ENCODE measurements at regions not wholly inside any gene's neighbourhood (a gene's known extent, or its start where the extent isn't known, plus 50 kb on each side); places are given as distances from the start of the nearest gene placed in this dataset.

DNA sequence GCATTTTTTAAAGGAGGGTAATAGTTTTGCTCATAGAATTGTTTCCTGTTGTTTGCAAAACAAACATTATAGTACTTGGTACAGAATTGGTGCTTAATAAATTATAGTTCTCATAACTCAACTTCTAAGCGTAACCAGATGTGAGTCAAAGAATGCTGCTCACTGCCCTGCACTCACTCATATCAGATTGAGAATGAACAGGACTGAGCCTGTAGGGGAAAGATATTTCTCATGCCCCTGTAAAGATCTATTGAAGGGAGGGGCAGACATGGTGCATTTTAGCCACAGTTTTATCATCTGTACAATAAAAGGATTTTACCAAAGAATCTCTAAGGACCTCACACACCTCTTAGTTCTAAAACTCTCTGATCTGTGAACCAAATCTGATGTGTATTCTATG, 358.5 kb downstream of the SEC16B start:
- no peaks in the 10 kb centered on the region for H3K36me3 ChIP-seq
- intact Hi-C loops (cut with DNase I), result no loop called here
- no peak overlapping the region for H3K4me3 ChIP-seq
- no peak for TF ChIP-seq POLR2A (IDR thresholded peaks at IDR 0.05)
- TF ChIP-seq, protein P1, sequence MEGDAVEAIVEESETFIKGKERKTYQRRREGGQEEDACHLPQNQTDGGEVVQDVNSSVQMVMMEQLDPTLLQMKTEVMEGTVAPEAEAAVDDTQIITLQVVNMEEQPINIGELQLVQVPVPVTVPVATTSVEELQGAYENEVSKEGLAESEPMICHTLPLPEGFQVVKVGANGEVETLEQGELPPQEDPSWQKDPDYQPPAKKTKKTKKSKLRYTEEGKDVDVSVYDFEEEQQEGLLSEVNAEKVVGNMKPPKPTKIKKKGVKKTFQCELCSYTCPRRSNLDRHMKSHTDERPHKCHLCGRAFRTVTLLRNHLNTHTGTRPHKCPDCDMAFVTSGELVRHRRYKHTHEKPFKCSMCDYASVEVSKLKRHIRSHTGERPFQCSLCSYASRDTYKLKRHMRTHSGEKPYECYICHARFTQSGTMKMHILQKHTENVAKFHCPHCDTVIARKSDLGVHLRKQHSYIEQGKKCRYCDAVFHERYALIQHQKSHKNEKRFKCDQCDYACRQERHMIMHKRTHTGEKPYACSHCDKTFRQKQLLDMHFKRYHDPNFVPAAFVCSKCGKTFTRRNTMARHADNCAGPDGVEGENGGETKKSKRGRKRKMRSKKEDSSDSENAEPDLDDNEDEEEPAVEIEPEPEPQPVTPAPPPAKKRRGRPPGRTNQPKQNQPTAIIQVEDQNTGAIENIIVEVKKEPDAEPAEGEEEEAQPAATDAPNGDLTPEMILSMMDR (IDR thresholded peaks at IDR 0.05), result no peak
- TF ChIP-seq POLR2AphosphoS5 (IDR thresholded peaks at IDR 0.05), result no peak
- WGBS, result 66% methylated on average over 1 of the region's 1 CpG
- no peaks in the 10 kb centered on the region for H3K9me3 ChIP-seq
- H3K27ac ChIP-seq, result no peak overlapping the region
- no peak for DNase-seq (ENCODE audit: low spot score)
- H3K27me3 ChIP-seq (replicated peaks; ENCODE audit: insufficient read depth), result no peaks in the 10 kb centered on the region
- no peaks in the 10 kb centered on the region for H3K4me1 ChIP-seq (replicated peaks)

DNA sequence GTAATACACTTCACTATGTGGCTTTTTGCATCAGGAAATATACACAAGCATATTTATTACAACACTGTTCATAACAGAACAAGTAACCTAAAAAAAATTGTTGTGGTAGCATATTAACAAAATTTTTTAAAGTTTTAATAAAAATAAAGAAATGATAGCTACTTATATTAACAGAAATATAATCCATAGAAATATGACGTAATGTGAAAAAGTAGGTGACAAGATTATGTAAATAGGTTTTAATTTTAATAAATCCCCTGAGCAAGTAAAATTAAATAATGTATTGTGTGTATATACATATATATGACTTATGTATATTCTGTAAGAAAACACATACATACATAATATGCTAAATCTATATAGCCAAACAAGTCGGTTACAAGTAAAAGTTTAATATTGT, 359.9 kb downstream of the SEC16B start:
- Histone ChIP-seq H3K4me1 (replicated peaks) (no peaks in the 10 kb centered on the region), H3K27me3 (replicated peaks; ENCODE audit: insufficient read depth) (no peaks in the 10 kb centered on the region), H3K36me3 (no peaks in the 10 kb centered on the region), H3K9me3 (no peaks in the 10 kb centered on the region), H3K27ac (no peak overlapping the region), H3K4me3 (no peak overlapping the region)
- DNase-seq (ENCODE audit: low spot score), result no peak
- intact Hi-C loops (cut with DNase I), result no loop called here
- 90% methylated on average over 2 of the region's 2 CpGs for WGBS
- TF ChIP-seq, protein P1 (IDR thresholded peaks at IDR 0.05), result no peak
- TF ChIP-seq POLR2AphosphoS5 (IDR thresholded peaks at IDR 0.05), result no peak
- no peak for TF ChIP-seq POLR2A (IDR thresholded peaks at IDR 0.05)

DNA sequence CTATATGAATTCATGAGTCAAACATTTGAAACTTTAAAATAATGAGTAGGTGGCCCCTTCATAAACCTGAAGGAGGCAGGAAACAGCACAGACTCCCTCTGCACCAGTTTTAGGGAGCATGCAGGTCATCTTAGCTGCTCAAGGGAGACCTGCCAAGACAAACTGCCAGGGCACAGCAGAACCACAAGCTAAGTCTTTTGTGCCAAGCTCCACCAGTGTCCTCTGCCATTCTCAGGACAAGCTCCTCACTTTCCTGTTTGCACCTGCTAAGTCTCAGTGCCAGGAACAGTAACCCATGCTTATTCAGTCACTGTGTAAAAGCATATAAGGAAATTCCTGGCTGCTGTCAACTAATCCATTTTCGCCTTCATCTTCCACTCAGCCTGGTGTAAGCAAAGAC, 368.9 kb downstream of the SEC16B start:
- 46% methylated on average over 1 of the region's 1 CpG for WGBS
- intact Hi-C loops (cut with DNase I), result no loop called here
- Histone ChIP-seq H3K27ac (no peak overlapping the region), H3K36me3 (no peaks in the 10 kb centered on the region), H3K27me3 (replicated peaks; ENCODE audit: insufficient read depth) (no peaks in the 10 kb centered on the region), H3K4me1 (replicated peaks) (no peaks in the 10 kb centered on the region), H3K9me3 (no peaks in the 10 kb centered on the region), H3K4me3 (no peak overlapping the region)
- TF ChIP-seq POLR2A (IDR thresholded peaks at IDR 0.05) (no peak), POLR2AphosphoS5 (IDR thresholded peaks at IDR 0.05) (no peak)
- TF ChIP-seq, protein P1 (IDR thresholded peaks at IDR 0.05), result no peak
- DNase-seq (ENCODE audit: low spot score), result peak; percentile 48

DNA sequence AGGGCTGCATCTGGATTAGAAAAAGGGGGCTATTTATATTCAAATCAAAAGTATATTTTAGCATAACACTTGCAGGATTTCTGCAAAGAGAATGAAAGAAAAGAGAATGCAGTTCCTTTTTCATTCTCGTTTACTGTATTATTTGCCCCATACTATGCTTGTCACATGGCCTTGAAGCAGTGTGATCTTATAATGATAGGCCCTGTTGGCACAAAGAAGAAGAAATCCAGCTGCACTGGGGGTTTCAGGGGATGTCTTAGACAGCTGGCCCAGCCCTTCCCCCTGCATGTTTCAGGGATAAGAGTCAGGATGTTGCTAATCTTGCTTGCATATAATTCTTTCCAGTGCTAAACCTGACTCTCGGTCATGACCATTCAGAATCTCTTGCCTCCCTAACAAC, 369.5 kb downstream of the SEC16B start:
- 25% methylated on average over 2 of the region's 2 CpGs for WGBS
- DNase-seq (ENCODE audit: low spot score), result no peak
- H3K4me3 ChIP-seq, result no peak overlapping the region
- no peaks in the 10 kb centered on the region for H3K27me3 ChIP-seq (replicated peaks; ENCODE audit: insufficient read depth)
- H3K4me1 ChIP-seq (replicated peaks), result no peaks in the 10 kb centered on the region
- TF ChIP-seq POLR2AphosphoS5 (IDR thresholded peaks at IDR 0.05) (no peak), POLR2A (IDR thresholded peaks at IDR 0.05) (no peak)
- TF ChIP-seq, protein P1 (IDR thresholded peaks at IDR 0.05), result no peak
- H3K36me3 ChIP-seq, result no peaks in the 10 kb centered on the region
- no peaks in the 10 kb centered on the region for H3K9me3 ChIP-seq
- intact Hi-C loops (cut with DNase I), result no loop called here
- no peak overlapping the region for H3K27ac ChIP-seq

DNA sequence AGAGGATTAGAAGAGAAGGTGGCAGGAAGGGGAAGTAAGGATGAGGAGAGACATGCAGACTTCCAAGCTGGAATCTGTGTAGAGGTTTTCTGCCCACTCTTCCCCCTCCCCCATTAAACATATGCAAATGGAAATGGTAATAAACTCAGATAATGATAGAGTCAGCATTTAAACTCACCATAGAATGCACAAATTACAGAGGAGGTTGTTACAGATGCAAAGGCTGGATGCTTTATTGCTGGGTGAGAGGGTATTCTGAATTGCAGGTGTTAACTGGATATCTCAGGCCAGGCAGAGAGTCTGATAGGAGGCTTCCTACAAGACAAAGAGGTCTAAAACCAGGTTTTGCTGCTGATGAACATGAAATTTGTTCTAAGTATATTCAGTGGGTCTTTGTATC, 372.5 kb downstream of the SEC16B start:
- DNase-seq (ENCODE audit: low spot score), result no peak
- H3K27ac ChIP-seq, result no peak overlapping the region
- no peaks in the 10 kb centered on the region for H3K36me3 ChIP-seq
- no peaks in the 10 kb centered on the region for H3K9me3 ChIP-seq
- H3K4me3 ChIP-seq, result no peak overlapping the region
- H3K27me3 ChIP-seq (replicated peaks; ENCODE audit: insufficient read depth), result no peaks in the 10 kb centered on the region
- H3K4me1 ChIP-seq (replicated peaks), result no peaks in the 10 kb centered on the region
- TF ChIP-seq POLR2A (IDR thresholded peaks at IDR 0.05), result no peak
- intact Hi-C loops (cut with DNase I), result no loop called here
